Activated CD8-positive, alpha-beta memory T cell treated with anti-CD3 and anti-CD28 coated beads, Interleukin-2, amount 50 U/mL, for 48 hours (primary cell): ENCODE measurements at regions not wholly inside any gene's neighbourhood (a gene's known extent, or its start where the extent isn't known, plus 50 kb on each side); places are given as distances from the start of the nearest gene placed in this dataset.

Source experiments
- DNase-seq: peaks from one replicate; pipeline ENCODE4 v3.0.0-alpha.2; 2020

DNA sequence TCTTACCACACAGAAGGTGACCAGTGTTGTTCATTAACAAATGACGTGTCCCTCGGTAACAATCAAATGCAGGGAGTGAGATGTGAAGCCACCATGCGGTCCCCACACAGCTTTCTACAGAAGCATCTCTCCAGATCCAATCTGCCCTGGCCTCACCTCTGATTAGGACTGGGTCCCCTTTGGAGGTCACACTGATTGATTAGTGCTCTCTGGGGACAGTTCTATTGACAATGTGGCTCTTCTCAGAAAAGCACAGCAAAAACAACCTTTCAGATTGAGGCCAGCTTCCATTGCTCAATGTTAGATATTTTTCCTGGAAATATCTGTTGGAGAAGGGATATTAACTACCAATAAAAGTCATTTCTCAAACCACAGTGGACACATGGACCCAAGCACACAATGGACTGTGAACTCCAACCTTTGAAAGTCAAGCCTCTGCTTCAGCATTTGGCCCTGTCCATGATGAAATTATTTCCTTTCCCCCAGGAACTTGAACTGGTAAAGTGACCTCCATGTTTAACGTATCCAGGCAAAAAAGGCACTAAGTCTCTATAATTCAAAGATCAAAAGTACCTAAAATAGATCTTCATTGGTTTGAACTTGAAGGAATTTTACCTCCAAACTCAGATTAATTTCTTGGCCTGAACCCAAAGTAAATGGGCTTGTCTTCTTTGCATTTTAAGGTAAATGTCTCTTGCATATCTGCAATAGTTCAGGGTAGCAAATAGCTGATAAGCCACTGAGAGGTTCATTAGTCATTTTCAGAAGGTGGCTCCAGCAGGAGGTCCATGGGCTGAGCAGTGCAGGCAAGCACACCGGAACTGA lies 118.5 kb downstream of the FOXA2 start:
- no peak for DNase-seq

DNA sequence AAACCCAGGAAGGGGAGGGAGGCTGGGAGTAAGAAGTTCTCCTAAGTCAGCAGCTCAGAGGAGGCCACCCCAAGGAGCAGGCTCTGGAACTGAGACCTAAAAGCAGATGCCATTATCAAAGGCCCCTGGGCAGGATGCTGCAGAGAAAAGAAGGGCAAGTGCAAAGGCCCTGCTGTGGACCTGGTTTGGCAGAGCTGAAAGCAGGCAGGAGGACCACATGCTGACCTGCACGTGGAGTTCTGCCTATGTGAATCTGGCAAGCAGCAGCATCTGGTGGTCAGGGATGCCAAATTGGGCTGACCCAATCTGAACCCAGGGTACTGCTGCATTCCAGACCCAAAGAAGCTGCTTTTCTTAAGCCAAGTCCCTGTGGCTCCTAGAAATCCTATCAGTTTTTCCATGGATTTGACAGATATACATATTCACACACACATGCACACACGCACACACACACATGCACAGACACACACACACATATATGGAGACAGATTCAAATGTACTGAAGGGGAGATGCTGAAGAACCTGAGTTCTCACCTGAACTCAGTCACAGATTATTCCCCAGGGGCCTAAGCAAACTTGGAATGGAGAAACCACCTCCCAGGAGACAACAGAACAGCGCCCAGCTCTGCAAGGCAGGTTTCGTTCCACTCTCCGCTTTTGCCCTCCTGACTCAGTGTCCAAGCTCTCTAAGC lies 119.9 kb downstream of the FOXA2 start:
- no peak for DNase-seq

DNA sequence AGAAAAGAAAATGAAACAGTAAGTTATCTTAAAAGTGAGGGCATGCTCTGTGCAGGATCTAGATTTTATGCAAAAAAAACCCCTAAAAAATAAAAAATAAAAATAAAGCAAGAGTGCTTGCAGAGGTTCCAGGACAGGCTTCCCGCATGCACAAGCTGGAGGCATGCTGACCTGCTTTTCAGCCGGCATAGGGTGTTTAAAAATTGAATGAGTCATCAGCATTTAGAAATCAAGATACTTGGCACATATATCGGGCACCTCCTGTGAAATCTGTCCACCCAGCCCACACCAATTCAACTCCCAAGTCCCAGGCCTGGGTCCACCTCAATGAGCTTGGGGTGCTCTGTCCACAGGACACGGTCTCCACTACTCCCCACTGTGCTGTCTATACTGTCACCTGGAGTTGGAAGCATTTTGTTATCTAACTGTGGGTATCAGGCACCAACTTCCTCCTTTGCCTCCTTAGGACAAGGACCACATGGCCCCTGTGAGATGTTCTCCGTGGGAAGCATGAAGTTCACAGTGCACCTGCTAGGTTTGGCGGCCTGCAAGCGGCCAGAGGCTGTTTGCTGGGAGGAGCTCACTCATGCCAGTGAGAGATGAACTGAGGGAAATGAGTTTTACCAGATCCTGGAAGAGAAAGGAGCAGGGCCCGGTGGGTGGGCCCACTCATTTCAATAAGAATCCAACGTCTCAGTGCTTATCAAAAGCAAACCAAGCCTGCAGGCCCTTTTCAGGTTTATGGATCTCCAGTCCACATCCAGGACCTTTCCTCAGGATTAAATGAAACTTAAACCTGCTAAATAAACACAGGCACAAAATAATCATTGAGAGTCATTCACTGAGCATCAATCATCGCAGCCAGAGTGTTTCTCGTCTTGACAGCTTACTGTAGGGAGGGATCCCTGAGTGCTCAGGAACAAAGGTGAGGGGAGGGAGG lies 121.1 kb downstream of the FOXA2 start:
- DNase-seq: no peak

DNA sequence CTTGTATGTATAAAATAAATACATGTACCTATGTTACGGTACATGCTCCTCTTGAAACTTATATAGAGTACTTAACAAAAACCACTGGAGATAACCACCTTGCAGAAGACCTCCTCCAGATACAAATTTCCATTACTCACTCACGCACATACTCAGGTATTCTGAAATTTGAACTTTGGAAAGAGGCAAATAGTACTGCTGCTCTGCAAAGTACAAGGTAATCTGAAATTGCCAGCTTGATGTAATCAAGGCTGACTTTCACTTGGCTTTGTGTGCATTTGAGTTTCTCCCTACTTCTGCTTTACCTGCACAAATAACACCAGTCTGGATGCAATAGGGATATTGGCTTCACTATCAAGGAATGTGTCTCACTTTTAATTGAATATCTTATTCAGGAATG lies 123.6 kb downstream of the FOXA2 start:
- no peak for DNase-seq

DNA sequence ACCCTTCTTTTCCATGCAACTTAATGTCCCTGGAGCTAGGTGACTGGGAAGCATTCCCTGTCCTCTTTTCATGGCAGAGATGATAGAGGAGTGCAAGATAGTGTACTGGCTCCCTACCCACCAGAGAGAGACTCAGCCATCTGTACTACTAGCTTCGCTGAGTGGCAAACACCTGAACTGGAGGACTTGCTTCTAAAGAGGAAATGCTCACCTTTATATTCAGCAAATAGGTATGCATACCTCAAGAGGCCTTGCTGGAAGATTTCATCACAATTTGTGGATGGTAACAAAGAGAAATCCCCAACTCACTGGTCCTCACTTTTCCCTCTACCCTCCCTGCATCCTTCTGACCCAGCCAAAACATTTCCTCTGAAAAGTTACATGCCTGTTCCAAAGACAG lies 124.1 kb downstream of the FOXA2 start:
- DNase-seq: no peak

DNA sequence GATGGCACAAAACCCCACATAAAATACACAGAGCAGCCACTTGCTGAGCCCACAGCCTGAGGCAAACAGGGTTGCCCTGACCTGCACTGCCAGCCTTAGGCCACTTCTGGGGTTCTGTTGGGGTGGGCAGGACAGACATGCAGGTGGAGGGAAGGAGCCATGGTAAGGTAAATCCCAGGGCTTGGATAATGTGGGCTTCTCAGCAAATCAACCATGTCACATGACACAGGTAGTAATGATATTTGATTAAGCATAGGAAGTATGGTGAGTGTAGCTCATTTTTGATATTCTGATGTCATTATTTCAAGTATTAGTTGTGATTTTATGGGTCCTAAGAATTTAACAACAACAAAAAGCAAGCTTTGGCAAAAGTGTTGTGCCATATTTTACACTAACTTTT lies 124.6 kb downstream of the FOXA2 start:
- DNase-seq: no peak

DNA sequence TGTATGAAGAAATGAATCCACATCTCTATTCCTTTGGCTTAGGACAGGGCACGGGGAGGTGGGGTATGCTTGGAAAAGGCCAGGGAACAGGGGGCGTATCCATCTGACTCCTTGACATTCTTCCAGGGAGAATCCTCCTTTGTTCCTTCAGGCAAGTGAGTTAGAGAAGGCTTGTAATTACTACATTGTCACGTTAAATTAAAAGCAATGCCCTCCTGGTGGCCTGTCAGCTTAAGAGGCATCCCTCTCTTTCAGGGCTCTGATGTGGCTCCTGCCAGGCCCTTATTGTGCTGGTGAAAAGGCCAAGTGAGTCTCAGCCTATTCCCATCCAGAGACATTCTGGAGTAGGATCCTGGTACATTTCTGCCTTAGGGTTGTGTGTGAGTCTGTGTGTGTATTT lies 128.3 kb downstream of the FOXA2 start:
- DNase-seq: no peak

DNA sequence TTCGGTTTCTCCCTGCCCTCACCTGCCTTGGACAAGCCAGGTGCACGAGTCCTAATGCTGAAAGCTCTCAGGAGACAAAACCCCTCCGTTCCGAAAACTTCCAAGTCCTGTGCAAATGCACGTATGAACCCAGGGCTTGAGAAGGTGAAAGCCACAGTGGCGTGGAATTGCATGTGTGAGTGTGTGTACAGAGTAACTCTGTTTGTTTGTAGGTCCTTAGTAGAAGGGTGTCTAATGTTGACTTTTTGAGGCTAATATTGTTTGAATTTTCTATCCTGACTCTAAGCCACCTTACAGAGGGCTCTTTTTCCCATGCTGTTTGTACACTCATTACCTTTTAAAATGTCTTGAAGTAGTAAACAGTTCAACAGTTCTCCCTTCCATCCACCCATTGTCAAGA lies 129.1 kb downstream of the FOXA2 start:
- no peak for DNase-seq

DNA sequence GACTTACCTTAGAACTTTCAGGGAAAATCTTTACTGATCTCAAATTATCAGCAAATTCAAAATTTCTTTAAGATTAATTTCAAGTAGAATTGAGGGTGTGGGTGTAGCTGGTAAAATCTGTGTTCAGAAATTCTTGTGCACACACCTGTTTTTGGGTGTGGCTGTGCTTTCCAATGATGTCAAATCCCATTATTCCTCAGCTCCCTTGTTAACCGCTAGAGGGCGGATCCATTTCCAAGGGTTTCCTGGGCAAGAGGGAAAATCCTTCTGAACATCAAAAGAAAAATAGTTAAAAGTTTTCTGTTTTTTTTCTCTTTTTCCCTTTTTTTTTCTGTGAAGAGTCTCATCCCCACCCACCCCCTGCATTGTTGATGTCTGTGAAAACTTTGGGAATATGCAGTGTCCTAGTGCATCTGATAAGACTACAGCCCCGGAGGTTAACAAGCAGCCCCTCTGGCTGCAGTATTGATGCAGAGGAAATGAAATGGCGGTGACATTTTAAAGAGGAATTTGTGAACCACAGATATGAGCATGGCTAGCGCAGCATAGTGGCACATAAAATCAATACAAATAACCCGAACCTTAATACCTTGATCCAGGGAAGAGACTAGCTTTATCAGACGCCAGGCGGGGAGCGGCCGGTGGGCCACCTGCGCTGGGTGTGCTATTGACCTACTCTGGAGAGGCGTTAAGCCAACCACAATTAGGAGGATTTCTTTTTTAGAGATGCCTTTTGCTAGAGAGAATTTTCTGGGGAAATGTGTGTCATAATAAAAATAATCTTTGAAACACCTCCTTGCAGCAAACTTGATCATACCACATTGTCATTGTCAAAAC lies 130.9 kb downstream of the FOXA2 start:
- no peak for DNase-seq

DNA sequence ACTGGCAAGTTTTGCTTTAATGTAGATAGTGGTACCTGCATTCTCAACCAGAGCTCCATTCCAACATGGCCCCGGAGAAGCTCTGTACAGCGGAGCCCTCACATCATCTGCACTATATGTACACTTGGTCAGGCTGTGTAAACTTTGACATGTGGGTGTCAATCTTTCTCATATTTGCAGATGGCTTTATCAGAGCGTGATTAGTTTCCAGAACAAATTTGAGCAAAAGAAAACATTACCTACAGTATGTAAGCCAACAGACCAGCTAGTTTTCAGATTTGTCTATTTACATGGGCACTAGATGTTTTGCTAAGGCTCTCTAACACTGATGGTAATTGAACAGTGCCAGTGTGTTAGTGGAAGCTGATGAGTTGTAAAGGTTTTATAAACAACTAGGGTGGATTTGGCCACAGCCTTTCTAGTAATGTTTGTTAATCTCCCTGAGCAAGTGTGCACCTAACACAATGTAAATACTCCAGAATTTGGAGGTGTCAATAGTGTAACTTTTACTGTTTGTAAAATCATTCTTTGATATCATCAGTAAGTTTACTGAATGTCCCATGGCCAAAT lies 131.8 kb downstream of the FOXA2 start:
- no peak for DNase-seq

DNA sequence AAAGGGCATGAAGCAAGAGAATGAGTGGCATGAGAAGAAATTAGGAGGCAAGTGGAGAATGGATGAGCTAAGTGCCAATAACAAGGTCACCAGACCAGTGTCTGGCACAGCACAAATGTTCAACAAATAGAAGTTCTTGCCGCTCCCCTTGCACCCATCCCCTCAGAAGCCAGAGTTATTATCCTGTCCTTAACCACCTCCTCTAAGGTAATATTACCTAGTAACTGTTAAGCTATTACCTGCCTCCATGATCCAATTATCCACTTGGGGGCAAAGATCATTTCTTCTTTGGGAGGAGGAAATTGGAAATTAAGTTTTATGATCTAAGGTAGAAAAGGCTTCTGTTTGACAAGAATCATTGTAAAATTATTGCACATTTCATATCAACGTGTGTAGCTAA lies 133.8 kb downstream of the FOXA2 start:
- DNase-seq: no peak

DNA sequence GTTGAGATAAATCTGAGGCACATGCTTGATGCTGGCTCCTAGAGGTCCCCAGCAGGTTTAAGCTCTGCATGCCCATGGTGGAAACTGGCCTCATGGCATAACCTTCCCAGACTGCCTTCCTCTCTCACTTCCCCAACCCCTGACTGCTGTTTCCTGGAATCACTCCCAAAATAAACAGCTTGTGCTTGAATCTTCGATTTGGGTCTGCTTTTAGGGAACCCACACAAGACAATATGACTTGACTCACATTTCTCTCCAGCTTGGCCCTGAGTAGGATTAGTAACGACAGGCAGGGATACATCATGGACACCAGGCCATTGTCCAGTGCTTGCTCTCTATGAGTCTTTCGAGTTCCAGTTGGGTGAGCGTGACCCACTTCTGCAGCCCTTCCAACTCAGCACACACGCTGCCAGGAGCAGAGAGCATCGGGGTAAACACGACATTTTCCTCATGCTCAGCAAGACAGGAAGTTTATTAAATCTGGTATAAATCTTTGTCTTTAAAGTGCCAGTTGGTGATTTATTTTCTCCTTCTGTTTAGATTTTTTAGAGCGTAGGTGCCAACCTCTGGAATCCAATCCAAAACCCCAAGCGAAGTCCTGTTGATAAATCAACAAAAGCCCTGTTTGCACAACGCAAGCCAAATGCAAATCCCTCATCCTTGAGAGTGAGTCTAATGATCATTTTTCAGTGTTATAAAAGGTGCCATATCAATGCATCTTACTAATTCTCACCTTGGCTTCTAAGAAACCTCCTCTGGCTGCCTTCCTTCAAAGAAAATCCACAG lies 135.0 kb downstream of the FOXA2 start:
- DNase-seq: no peak

DNA sequence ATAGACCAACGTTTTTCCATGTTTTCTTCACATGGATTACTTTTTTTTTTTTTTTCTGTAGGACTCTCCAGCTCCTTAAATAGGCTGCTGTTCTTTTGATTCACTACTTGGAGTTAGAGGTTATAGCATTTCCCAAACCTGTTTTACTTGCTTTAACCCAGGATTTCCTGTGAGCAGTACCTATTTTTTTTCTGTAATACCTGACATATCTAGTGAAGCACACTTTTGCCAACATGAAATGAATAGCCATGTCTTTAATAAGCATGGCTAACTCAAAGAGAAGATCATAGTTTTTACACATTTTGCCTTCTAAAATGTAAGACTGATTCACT lies 137.0 kb downstream of the FOXA2 start:
- no peak for DNase-seq

DNA sequence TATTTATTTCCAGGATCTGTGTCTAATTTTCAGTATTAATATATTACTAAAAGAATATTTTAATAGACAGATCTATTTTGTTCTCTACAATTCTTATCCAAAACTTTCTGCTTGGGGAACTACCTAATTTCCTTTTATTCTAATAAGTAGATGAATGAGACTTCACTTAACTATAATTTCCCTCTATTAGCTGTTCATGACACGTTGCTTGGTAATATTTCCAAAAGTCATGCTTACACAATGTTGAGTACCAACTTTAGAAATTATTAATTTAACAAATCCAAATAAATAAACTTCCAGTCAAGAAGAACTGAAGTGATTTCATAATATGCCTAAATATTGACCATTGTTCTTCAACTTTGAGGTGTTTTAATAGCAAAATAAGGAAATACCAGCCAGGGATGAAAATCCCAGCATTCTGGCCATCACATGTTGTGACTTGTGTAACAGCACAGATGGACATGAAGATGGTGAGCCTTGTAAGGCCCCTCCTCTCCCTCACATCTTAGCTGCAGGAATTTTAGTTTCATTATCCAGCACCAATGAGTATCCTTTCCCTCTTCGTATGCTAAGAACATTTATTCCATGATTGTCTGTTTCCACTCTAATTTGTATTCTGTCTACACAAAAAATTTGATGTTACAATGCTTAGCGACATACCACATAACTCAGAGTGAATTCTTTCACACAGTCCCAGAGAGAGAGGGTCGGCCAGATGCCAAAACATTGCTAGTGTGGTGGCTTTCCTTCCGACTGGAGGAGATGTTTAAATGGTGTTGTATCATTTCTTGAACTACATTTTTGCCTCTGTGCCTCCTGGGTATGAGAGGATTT lies 137.5 kb downstream of the FOXA2 start:
- DNase-seq: no peak

DNA sequence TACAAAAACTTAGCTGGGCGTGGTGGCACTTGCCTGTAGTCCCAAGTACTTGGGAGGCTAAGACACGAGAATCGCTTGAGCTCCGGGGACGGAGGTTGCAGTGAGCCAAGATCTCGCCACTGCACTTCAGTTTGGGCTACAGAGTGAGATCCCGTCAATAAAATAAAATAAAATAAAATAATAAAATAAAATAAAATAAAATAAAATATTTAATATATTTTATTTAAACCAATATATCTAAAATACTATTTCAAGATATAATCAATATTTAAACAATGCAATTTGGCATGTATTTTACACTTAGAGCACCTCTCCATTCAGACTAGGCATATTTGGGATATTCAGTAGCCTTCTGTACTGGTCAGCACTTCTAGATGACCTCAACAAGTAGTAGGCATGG lies 142.1 kb downstream of the FOXA2 start:
- DNase-seq: no peak

DNA sequence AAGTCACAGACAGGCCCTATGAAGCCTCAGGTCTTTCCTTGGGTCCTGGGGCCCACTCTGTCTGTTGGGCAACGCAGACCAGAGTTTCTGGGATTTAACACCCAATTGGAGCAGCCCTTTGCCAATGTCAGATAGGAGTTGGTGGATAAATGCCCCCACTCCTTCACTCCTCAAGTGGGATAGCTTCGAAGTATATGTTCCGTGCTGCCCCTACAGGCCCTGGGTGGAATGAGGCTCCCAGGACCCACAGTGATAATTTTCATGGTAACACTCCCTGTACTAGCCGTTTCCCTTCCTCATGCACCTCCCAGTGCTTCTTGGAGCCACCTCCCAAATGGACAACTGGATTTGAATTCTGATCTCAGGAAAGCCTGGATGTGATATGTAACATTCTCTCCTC lies 145.4 kb downstream of the FOXA2 start:
- DNase-seq: no peak

DNA sequence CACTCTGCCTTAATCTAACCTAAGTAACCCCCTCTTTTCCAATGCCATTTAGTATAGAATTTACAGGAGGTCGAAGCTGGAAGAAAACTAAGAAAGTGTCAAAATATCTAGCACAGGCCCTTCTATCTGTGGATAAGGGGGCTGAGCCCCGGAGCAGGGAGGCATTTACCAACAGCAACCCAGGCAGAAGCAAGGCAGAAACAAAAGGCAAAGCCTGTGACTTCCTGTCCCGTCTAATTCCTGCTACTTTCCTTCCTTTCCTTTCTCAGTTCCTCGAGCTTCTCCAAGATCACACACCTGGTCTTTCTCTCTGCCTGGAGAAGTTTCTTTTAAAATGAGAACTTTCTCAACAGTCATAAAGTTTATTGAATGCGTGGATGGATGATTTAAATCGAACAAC lies 146.0 kb downstream of the FOXA2 start:
- DNase-seq: no peak

DNA sequence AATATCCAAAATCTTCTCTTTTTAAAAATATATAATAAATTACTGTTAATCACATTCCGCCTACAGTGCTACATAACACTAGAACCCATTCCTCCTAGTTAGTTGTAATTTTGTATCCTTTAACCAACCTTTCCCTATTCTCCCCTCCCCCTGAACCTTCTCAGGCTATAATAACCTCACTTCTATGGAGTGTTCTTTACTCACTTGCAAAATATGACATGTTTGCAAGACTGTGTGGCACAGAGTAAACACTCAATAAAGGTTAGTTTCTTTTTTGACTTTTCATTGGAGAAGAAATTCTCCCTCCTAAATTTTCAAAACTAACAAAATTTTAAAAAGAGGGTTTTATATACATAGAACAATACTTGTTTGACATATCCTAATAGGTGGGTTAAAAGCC lies 147.0 kb downstream of the FOXA2 start:
- DNase-seq: no peak

DNA sequence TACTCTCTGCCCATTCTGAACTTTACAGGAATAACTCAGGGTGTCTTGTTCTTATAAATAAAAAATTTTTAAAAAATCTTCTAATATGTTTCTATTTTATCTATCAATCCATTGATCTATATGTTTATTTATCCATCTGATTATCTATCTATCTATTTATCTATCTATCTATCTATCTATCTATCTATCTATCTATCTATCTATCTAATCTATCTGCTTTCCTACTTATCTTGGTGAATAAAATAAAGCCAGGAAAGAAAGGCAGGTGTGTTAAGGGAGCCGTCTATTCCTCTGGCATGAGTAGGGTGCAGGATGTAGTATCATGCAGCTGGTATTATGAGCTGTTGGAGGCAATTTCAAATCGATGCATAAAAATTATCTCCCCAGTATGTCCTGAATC lies 153.0 kb downstream of the FOXA2 start:
- no peak for DNase-seq

DNA sequence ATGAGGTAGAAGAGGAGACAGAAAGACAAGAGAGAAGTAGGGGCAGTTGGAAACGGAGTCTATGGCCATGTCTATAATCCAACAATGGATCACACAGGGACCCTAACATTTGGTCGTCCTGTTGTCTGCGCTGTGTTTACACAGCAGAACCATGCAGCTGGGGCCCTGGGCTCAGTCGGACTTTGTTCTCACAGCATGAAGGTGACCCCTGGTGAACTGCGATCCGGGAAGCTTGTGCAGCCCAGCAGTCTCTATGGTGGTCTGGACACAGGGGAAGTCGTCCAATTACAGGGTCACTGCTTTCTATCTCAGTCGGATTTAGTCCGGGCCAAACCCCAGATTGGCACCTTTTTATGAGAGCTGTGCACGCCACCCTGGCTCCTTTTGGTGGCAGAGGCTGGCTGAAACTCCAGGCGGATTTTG lies 153.6 kb downstream of the FOXA2 start:
- DNase-seq: no peak
